ENCODE measurements at regions not wholly inside any gene's neighbourhood (a gene's known extent, or its start where the extent isn't known, plus 50 kb on each side); places are given as distances from the start of the nearest gene placed in this dataset.

- TF ChIP-seq, protein P1, sequence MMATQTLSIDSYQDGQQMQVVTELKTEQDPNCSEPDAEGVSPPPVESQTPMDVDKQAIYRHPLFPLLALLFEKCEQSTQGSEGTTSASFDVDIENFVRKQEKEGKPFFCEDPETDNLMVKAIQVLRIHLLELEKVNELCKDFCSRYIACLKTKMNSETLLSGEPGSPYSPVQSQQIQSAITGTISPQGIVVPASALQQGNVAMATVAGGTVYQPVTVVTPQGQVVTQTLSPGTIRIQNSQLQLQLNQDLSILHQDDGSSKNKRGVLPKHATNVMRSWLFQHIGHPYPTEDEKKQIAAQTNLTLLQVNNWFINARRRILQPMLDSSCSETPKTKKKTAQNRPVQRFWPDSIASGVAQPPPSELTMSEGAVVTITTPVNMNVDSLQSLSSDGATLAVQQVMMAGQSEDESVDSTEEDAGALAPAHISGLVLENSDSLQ (IDR thresholded peaks at IDR 0.05), result peak; percentile 30
- peak; percentile 90; the same call in 2 of the 3 replicates for TF ChIP-seq POU2F2 (IDR thresholded peaks at IDR 0.05; ENCODE audit: borderline replicate concordance, low read depth, low read length)
- no peak for TF ChIP-seq NFIC (IDR thresholded peaks at IDR 0.05; ENCODE audit: low read depth, low read length)
- TF ChIP-seq, protein P2, sequence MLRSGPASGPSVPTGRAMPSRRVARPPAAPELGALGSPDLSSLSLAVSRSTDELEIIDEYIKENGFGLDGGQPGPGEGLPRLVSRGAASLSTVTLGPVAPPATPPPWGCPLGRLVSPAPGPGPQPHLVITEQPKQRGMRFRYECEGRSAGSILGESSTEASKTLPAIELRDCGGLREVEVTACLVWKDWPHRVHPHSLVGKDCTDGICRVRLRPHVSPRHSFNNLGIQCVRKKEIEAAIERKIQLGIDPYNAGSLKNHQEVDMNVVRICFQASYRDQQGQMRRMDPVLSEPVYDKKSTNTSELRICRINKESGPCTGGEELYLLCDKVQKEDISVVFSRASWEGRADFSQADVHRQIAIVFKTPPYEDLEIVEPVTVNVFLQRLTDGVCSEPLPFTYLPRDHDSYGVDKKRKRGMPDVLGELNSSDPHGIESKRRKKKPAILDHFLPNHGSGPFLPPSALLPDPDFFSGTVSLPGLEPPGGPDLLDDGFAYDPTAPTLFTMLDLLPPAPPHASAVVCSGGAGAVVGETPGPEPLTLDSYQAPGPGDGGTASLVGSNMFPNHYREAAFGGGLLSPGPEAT (IDR thresholded peaks at IDR 0.05; ENCODE audit: low read depth), result 0 out of 2 replicates have a peak, but pooled peaks have one; percentile 35
- TF ChIP-seq CREB1 (IDR thresholded peaks at IDR 0.05; ENCODE audit: low read depth), result no peak
- TF ChIP-seq, protein P3, sequence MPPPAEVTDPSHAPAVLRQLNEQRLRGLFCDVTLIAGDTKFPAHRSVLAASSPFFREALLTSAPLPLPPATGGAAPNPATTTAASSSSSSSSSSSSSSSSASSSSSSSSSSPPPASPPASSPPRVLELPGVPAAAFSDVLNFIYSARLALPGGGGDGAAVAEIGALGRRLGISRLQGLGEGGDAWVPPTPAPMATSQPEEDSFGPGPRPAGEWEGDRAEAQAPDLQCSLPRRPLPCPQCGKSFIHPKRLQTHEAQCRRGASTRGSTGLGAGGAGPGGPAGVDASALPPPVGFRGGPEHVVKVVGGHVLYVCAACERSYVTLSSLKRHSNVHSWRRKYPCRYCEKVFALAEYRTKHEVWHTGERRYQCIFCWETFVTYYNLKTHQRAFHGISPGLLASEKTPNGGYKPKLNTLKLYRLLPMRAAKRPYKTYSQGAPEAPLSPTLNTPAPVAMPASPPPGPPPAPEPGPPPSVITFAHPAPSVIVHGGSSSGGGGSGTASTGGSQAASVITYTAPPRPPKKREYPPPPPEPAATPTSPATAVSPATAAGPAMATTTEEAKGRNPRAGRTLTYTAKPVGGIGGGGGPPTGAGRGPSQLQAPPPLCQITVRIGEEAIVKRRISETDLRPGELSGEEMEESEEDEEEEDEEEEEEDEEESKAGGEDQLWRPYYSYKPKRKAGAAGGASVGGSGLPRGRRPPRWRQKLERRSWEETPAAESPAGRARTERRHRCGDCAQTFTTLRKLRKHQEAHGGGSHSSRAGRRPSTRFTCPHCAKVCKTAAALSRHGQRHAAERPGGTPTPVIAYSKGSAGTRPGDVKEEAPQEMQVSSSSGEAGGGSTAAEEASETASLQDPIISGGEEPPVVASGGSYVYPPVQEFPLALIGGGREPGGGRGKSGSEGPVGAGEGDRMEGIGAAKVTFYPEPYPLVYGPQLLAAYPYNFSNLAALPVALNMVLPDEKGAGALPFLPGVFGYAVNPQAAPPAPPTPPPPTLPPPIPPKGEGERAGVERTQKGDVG (CRISPR knock-in tag; IDR thresholded peaks at IDR 0.05), result no peak
- TF ChIP-seq MYB (IDR thresholded peaks at IDR 0.05; ENCODE audit: borderline replicate concordance, low read depth, low read length), result no peak
- TF ChIP-seq HDGF (IDR thresholded peaks at IDR 0.05), result no peak
Measured at GRCh38 chr4:125985856-125986255, 671.1 kb downstream of the FAT4 start (continued).
